ENCODE measurements at regions not wholly inside any gene's neighbourhood (a gene's known extent, or its start where the extent isn't known, plus 50 kb on each side); places are given as distances from the start of the nearest gene placed in this dataset.

- TF ChIP-seq TFDP1 (CRISPR knock-in tag; IDR thresholded peaks at IDR 0.05; ENCODE audit: borderline replicate concordance): no peak
- no peak for TF ChIP-seq ZNF609 (CRISPR knock-in tag; IDR thresholded peaks at IDR 0.05; ENCODE audit: borderline replicate concordance)
- TF ChIP-seq ZBTB2 (CRISPR knock-in tag; IDR thresholded peaks at IDR 0.05; ENCODE audit: low read depth): no peak
- no peak for TF ChIP-seq RBAK (CRISPR knock-in tag; IDR thresholded peaks at IDR 0.05)
- no peak for TF ChIP-seq U2AF1 (optimal IDR thresholded peaks at IDR 0.05; ENCODE audit: low read depth, low read length)
- TF ChIP-seq ZNF335 (CRISPR knock-in tag; IDR thresholded peaks at IDR 0.05): no peak
- no peak for TF ChIP-seq TEAD2 (CRISPR knock-in tag; IDR thresholded peaks at IDR 0.05)
These were observed 468.6 kb upstream of the FAT1 start (continued) for GRCh38 chr4:187192266-187192665.
